ENCODE measurements at regions not wholly inside any gene's neighbourhood (a gene's known extent, or its start where the extent isn't known, plus 50 kb on each side); places are given as distances from the start of the nearest gene placed in this dataset.

- TF ChIP-seq EZH2phosphoT487 (IDR thresholded peaks at IDR 0.05; ENCODE audit: low read depth, severe bottlenecking, unreplicated experiment) (no peak), CTCF (IDR thresholded peaks at IDR 0.05; ENCODE audit: poor library complexity) (no peak)
Observed at GRCh38 chr15:38024293-38025091, 90.1 kb downstream of the TMCO5A start.
